HL-60 (cell line): ENCODE measurements at regions not wholly inside any gene's neighbourhood (a gene's known extent, or its start where the extent isn't known, plus 50 kb on each side); places are given as distances from the start of the nearest gene placed in this dataset.

ENCODE experiments used
- CTCF ChIP-seq: IDR thresholded peaks from one replicate; pipeline ENCODE4 v1.5.1; 2011; ENCODE audit warnings: low read length, control low read depth, inconsistent platforms; ENCODE audit not compliant: insufficient read depth
- GABPA ChIP-seq: IDR thresholded peaks from 2 replicates; pipeline ENCODE4 v1.6.1; 2012; ENCODE audit warnings: low read depth
- POLR2AphosphoS5 ChIP-seq: IDR thresholded peaks from 2 replicates; pipeline ENCODE4 v1.6.1; 2012; ENCODE audit warnings: low read depth

GRCh38 chr6:53728570-53729194 lies 63.1 kb upstream of the KLHL31 start:
- TF ChIP-seq CTCF (peak; percentile 93), POLR2AphosphoS5 (no peak), GABPA (no peak)
